ENCODE measurements at regions not wholly inside any gene's neighbourhood (a gene's known extent, or its start where the extent isn't known, plus 50 kb on each side); places are given as distances from the start of the nearest gene placed in this dataset.

DNA sequence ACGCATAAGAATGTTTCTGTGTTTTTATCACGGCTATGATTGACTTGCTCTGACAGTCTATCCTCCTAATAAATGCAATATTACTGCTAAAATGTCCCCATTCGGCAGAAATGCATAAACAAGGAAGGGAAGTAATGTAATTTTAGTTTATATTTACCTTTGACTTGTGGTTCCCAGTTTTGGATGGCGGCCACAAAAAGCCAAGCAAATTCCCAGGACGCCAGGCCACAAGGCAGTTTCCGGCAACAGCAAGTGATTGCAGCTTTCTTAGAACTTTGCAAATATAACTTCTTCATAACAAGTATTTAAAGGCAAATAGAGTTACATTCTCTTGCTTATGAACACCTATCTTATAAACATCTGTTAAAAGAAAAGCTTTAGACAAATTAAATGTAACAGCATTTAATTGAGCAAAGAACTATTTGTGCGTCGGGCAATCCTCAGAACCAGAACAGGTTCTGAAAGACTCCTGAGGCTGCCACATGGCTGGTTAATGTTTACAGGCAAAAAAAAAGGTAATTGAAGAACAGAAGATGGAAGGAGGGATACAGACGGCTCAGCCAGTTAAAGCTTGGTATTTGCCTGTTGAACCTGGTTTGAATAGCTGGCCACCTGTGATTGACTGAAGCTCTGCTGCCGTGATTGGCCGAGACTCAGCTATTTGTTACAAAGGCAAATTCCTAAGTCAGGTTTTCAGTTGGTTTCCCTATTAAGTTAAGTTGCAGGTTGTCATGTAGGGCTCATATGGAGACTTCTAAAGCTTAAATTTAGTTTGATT is 80.8 kb downstream of the C21orf91 start:
- DNase-seq (ENCODE audit: low read depth in 2 of 2), result peak in 1 of 2 donors; percentile 19
- no peak overlapping the region for H3K4me3 ChIP-seq (replicated peaks in 1 of 2; ENCODE audit: low read depth in 2 of 2, low read length in 2 of 2)
- TF ChIP-seq, protein P1, sequence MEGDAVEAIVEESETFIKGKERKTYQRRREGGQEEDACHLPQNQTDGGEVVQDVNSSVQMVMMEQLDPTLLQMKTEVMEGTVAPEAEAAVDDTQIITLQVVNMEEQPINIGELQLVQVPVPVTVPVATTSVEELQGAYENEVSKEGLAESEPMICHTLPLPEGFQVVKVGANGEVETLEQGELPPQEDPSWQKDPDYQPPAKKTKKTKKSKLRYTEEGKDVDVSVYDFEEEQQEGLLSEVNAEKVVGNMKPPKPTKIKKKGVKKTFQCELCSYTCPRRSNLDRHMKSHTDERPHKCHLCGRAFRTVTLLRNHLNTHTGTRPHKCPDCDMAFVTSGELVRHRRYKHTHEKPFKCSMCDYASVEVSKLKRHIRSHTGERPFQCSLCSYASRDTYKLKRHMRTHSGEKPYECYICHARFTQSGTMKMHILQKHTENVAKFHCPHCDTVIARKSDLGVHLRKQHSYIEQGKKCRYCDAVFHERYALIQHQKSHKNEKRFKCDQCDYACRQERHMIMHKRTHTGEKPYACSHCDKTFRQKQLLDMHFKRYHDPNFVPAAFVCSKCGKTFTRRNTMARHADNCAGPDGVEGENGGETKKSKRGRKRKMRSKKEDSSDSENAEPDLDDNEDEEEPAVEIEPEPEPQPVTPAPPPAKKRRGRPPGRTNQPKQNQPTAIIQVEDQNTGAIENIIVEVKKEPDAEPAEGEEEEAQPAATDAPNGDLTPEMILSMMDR (IDR thresholded peaks at IDR 0.05; ENCODE audit: low read depth, low read length), result no peak

DNA sequence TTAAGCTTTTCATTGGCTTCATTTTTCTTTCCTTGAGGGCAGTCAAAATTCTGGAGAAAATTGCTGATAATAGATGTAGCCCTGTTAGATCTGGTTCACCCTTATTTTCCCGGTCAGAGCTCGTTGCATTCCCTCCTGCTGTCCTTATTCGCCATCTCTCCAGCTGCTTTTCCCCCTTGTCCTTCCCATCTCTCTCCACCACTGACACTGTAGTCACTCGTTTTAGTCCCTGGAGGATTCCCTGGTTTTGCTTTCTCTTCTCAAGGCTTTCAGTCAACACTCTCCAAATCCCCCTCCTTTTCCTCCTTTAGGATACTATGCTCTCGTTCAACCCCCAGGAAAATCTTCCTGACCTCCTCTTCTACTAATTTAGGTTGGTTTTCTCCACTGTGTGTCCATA is 83.1 kb downstream of the C21orf91 start:
- no peak for DNase-seq (ENCODE audit: low read depth in 2 of 2)
- TF ChIP-seq, protein P1 (IDR thresholded peaks at IDR 0.05; ENCODE audit: low read depth, low read length), result no peak
- no peak overlapping the region for H3K4me3 ChIP-seq (replicated peaks in 1 of 2; ENCODE audit: low read depth in 2 of 2, low read length in 2 of 2)

DNA sequence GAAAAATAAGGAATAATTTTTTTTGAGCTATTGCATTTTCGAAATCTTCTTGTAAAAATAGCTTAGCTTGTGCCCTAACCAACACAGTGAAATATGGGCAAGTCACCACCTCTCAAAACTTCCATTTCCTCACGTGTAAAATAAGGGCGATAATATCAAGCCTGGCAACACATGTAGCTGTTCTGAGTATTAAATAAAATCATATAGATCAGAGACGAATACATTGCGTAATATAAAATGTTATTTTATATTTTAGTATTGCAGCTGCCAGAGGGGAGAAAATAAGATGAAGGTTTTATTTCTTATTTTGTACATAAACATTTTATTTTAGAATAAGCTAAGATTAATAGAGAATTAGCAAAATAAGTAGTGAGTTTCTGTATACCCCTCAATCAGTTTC is 85.9 kb downstream of the C21orf91 start:
- no peak for DNase-seq (ENCODE audit: low read depth in 2 of 2)
- TF ChIP-seq, protein P1 (IDR thresholded peaks at IDR 0.05; ENCODE audit: low read depth, low read length), result no peak
- no peak overlapping the region for H3K4me3 ChIP-seq (replicated peaks in 1 of 2; ENCODE audit: low read depth in 2 of 2, low read length in 2 of 2)

DNA sequence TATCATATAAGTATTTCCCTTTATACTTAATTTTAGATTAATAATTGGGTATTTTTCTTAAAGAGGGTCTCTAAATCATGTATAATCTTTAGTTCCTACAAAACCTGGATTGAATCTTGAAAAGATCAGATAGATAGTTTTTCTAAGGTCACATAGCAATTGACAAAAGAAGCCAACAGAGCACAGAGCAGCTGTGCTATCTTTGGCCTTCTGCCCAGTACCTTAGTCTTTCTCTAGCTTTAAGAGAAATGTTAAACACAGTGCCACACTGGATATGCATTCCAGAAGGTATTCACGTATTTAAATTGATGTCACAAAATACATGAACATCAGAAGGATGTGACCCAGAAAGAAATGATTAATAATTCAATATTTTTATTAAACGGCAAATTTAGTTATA is 86.8 kb downstream of the C21orf91 start:
- peak in 1 of 2 donors; percentile 45 for DNase-seq (ENCODE audit: low read depth in 2 of 2)
- TF ChIP-seq, protein P1 (IDR thresholded peaks at IDR 0.05; ENCODE audit: low read depth, low read length), result no peak
- H3K4me3 ChIP-seq (replicated peaks in 1 of 2; ENCODE audit: low read depth in 2 of 2, low read length in 2 of 2), result no peak overlapping the region

DNA sequence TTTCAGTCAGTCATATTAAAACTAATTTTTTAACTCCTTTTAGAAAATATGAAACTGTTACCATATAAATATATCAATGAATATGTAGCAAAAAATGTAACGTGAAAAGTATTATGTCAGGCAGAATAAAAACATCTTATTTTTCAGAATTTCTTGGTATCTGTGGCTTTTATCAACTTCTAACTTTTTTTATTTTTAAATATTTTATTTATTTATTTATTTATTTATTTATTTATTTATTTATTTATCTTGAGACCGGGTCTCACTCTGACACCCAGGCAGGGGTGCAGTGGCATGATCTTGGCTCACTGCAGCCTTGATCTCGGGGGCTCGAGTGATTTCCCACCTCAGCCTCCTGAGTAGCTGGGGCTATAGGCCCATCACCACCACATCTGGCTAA is 87.6 kb downstream of the C21orf91 start:
- H3K4me3 ChIP-seq (replicated peaks in 1 of 2; ENCODE audit: low read depth in 2 of 2, low read length in 2 of 2), result no peak overlapping the region
- no peak for DNase-seq (ENCODE audit: low read depth in 2 of 2)
- TF ChIP-seq, protein P1 (IDR thresholded peaks at IDR 0.05; ENCODE audit: low read depth, low read length), result no peak

DNA sequence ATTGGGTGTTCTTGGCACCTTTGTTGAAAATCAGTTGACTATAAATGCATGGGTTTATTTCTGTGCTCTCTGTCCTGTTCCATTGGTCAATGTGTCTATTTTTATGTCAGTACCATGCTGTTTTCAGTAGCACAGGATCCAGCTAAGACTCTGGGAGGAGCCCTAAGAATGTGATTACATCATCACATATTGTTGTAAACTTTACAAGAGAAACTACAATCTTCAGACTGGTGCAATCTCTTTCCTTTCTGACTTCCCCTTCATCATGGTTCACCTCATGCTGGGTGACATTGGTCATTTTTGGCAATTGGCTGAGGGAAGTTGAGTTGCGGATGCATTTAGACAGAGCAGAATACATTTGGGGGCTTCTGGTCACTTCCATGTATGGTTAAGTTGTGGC is 88.4 kb downstream of the C21orf91 start:
- peak in 1 of 2 donors; percentile 27 for DNase-seq (ENCODE audit: low read depth in 2 of 2)

More for the DNA sequence above, 88.4 kb downstream of the C21orf91 start:
- TF ChIP-seq, protein P1 (IDR thresholded peaks at IDR 0.05; ENCODE audit: low read depth, low read length), result no peak
- no peak overlapping the region for H3K4me3 ChIP-seq (replicated peaks in 1 of 2; ENCODE audit: low read depth in 2 of 2, low read length in 2 of 2)

Measured in cardiac fibroblast (primary cell).